K562 (cell line): ENCODE measurements at regions not wholly inside any gene's neighbourhood (a gene's known extent, or its start where the extent isn't known, plus 50 kb on each side); places are given as distances from the start of the nearest gene placed in this dataset.

Experiments
- ATAC-seq: fragments of 200-7000 bp; cut with Tn5 transposase; 3 replicates; pipeline ENCODE4 v1.9.1; 2020; ENCODE audit warnings: moderate library complexity
- BruUV-seq: library from RNA; stranded (reverse); fragments of 400-500 nt; replicated peaks from 2 replicates; lab custom pipeline; 2021; lab: Mats Ljungman, UMichigan
- CTCF ChIA-PET: fragments of 300-600 bp; formaldehyde crosslinking; extraction: SDS; loops from one replicate; lab custom pipeline; 2021; ENCODE audit warnings: low intra/inter-chr PET ratio; lab: Yijun Ruan, JAX
- POLR2A ChIA-PET: fragments of 300-600, 350-650 bp; sonication (Branson Sonifier 250); formaldehyde crosslinking; extraction: SDS; loops from one replicate; lab custom pipeline; 2021; ENCODE audit warnings: antibody characterized with exemption, inconsistent platforms; lab: Yijun Ruan, JAX
- DNase-seq, 4 experiments: peaks; one replicate each; pipeline versions ENCODE4 v3.0.0 to v3.0.0-alpha.2; 2011 to 2018; ENCODE audit warnings: low spot score in 3 of 4, mixed read lengths in 3 of 4; ENCODE audit errors: extremely low read depth in 1 of 4
- FAIRE-seq: peaks from 2 replicates; lab custom pipeline; 2011; peaks lifted over from hg19 to GRCh38; lab: Jason Lieb, UNC
- H2AFZ ChIP-seq: 2 replicates; pipeline ENCODE4 v1.6.0; 2011; ENCODE audit warnings: low read depth, low read length, control low read depth, inconsistent platforms
- H3K27ac ChIP-seq: fragments of 200-600 bp; 3 replicates; pipeline ENCODE4 v1.8.0; 2011; ENCODE audit warnings: low read depth, mild to moderate bottlenecking, control low read depth, inconsistent platforms, low read length, moderate library complexity, mixed read lengths; ENCODE audit errors: extremely low read depth
- H3K27me3 ChIP-seq, 2 experiments: fragments of 300-600 bp in 1 of 2; 2 replicates in 1 of 2; 3 replicates in 1 of 2; pipeline versions ENCODE4 v1.6.0 to v1.8.0; 2011; ENCODE audit warnings: inconsistent platforms in 2 of 2, low read length in 2 of 2, mild to moderate bottlenecking in 1 of 2, mixed read lengths in 1 of 2, moderate library complexity in 1 of 2; ENCODE audit not compliant: control insufficient read depth in 2 of 2, insufficient read depth in 2 of 2
- H3K36me3 ChIP-seq: fragments of 300-600 bp; 3 replicates; pipeline ENCODE4 v1.8.0; 2011; ENCODE audit warnings: mild to moderate bottlenecking, low read length, inconsistent platforms; ENCODE audit not compliant: control insufficient read depth, insufficient read depth
- H3K4me1 ChIP-seq, 2 experiments: fragments of 200-600 bp in 1 of 2; replicated peaks in 1 of 2; 2 replicates in 1 of 2; 3 replicates in 1 of 2; pipeline versions ENCODE4 v1.5.1 to v1.8.0; 2011; ENCODE audit warnings: inconsistent platforms in 2 of 2, low read length in 2 of 2, mild to moderate bottlenecking in 1 of 2, mixed read lengths in 1 of 2, moderate library complexity in 1 of 2; ENCODE audit not compliant: control insufficient read depth in 2 of 2, insufficient read depth in 2 of 2
- H3K4me2 ChIP-seq: 2 replicates; pipeline ENCODE4 v1.6.1; 2011; ENCODE audit warnings: low read length, control low read depth, inconsistent platforms, mixed read lengths; ENCODE audit not compliant: insufficient read depth
- H3K4me3 ChIP-seq: fragments of 200-600 bp; sonication (generic), shearing (Covaris generic); 2 replicates; pipeline ENCODE4 v1.5.1; 2016; ENCODE audit warnings: control low read depth, inconsistent platforms
- H3K79me2 ChIP-seq: fragments of 200-600 bp; 3 replicates; pipeline ENCODE4 v1.8.0; 2011; ENCODE audit warnings: low read length, inconsistent platforms; ENCODE audit not compliant: control insufficient read depth, insufficient read depth
- H3K9ac ChIP-seq, 2 experiments: 2 replicates each; pipeline versions ENCODE4 v1.6.0 to v1.6.1; 2011; ENCODE audit warnings: low read depth in 2 of 2, low read length in 2 of 2, control low read depth in 1 of 2, inconsistent platforms in 1 of 2, mild to moderate bottlenecking in 1 of 2, mixed read lengths in 1 of 2; ENCODE audit not compliant: insufficient read depth in 1 of 2
- H3K9me1 ChIP-seq: one replicate; pipeline ENCODE4 v1.6.0; 2011; ENCODE audit warnings: inconsistent platforms, mild to moderate bottlenecking, low read length, moderate library complexity; ENCODE audit not compliant: control insufficient read depth, insufficient read depth
- H3K9me3 ChIP-seq: replicated peaks from 2 replicates; pipeline ENCODE4 v1.5.1; 2011; ENCODE audit warnings: low read depth, low read length, inconsistent platforms; ENCODE audit not compliant: control insufficient read depth, insufficient read depth
- H4K20me1 ChIP-seq: replicated peaks from 2 replicates; pipeline ENCODE4 v1.6.1; 2011; ENCODE audit warnings: low read length, inconsistent platforms, mixed read lengths; ENCODE audit not compliant: control insufficient read depth, insufficient read depth
- ATF1 ChIP-seq, 2 experiments: fragments of 450-650 bp in 1 of 2; IDR thresholded peaks; 2 replicates each; pipeline ENCODE4 v1.6.1; 2016; ENCODE audit warnings: missing compliant biosample characterization in 1 of 2, missing genetic modification characterization in 1 of 2
- CREB1 ChIP-seq, 2 experiments: sonication (generic) in 1 of 2; formaldehyde crosslinking in 1 of 2; IDR thresholded peaks; 2 replicates each; pipeline versions ENCODE4 v1.6.1 to v1.8.0; 2012 to 2022; ENCODE audit warnings: inconsistent platforms in 1 of 2, mild to moderate bottlenecking in 1 of 2, missing genetic modification reagents in 1 of 2, moderate library complexity in 1 of 2
- CUX1 ChIP-seq: fragments of 200-800 bp; sonication (Bioruptor generic); IDR thresholded peaks from 2 replicates; pipeline ENCODE4 v1.6.1; 2016; ENCODE audit warnings: missing genetic modification characterization, missing compliant biosample characterization
- NFRKB ChIP-seq: fragments of 450-650 bp; IDR thresholded peaks from 2 replicates; pipeline ENCODE4 v1.6.1; 2016; ENCODE audit warnings: low read depth
- NR2F6 ChIP-seq: fragments of 450-650 bp; formaldehyde crosslinking; IDR thresholded peaks from 2 replicates; pipeline ENCODE4 v1.4.0; 2020; ENCODE audit warnings: mild to moderate bottlenecking
- POLR3A ChIP-seq: IDR thresholded peaks from 2 replicates; pipeline ENCODE4 v1.6.1; 2011; ENCODE audit warnings: borderline replicate concordance, mild to moderate bottlenecking, moderate library complexity; ENCODE audit not compliant: insufficient read length, insufficient read depth; ENCODE audit errors: extremely low read depth
- SAP30 ChIP-seq: fragments of 200-600 bp; sonication (generic); IDR thresholded peaks from 2 replicates; pipeline ENCODE4 v1.6.1; 2012; ENCODE audit warnings: borderline replicate concordance, low read depth, mild to moderate bottlenecking, moderate library complexity, low read length, control low read depth, inconsistent platforms; ENCODE audit not compliant: insufficient read depth, poor library complexity, severe bottlenecking
- SMARCA4 ChIP-seq: fragments of 450-650 bp; IDR thresholded peaks from 2 replicates; pipeline ENCODE4 v1.6.1; 2016
- TEAD4 ChIP-seq, 2 experiments: sonication (generic) in 1 of 2; formaldehyde crosslinking in 1 of 2; IDR thresholded peaks; 2 replicates each; pipeline versions ENCODE4 v1.6.1 to v1.8.0; 2012 to 2022; ENCODE audit warnings: borderline replicate concordance in 1 of 2, inconsistent platforms in 1 of 2, low read length in 1 of 2, mild to moderate bottlenecking in 1 of 2, missing genetic modification reagents in 1 of 2
- WHSC1 ChIP-seq: IDR thresholded peaks from one replicate; pipeline ENCODE4 v1.6.1; 2012; ENCODE audit warnings: low read length, control low read depth, inconsistent platforms
- ZNF586 ChIP-seq: fragments of 450-650 bp; formaldehyde crosslinking; conservative IDR thresholded peaks from 2 replicates; pipeline ENCODE4 v1.4.0; 2020; ENCODE audit warnings: mild to moderate bottlenecking, moderate library complexity
- ZNF77 ChIP-seq: fragments of 250-450 bp; sonication (Bioruptor Pico); IDR thresholded peaks from 2 replicates; pipeline ENCODE4 v1.5.0; 2020
- WGBS: fragments of 100-300 bp; shearing (Covaris generic); methylation state at CpG from one replicate; pipeline ENCODE4 v1.1.6; 2016; ENCODE audit warnings: low coverage, mixed read lengths; ENCODE audit not compliant: insufficient coverage; ENCODE audit errors: missing lambda C conversion rate; 5-methylcytosine and 5-hydroxymethylcytosine counted together
- in situ Hi-C: fragments of 300-500 bp; cut with MboI; formaldehyde crosslinking; loops from 4 replicates; pipeline ENCODE4 v1.15.0; 2018; ENCODE audit warnings: inconsistent platforms, mixed read lengths
- intact Hi-C: fragments of 100-400 bp; cut with micrococcal nuclease; formaldehyde crosslinking; loops from 2 replicates; pipeline ENCODE4 v1.14.2; 2022
- TF ChIP-seq, protein P1 (sequence below): sonication (generic); formaldehyde crosslinking; IDR thresholded peaks from 2 replicates; pipeline ENCODE4 v1.8.0; 2022; ENCODE audit warnings: mild to moderate bottlenecking, missing genetic modification reagents, borderline replicate concordance
- TF ChIP-seq, protein P2 (sequence below): sonication (generic); formaldehyde crosslinking; IDR thresholded peaks from 2 replicates; pipeline ENCODE4 v1.8.0; 2022; ENCODE audit warnings: mild to moderate bottlenecking, missing genetic modification reagents

DNA sequence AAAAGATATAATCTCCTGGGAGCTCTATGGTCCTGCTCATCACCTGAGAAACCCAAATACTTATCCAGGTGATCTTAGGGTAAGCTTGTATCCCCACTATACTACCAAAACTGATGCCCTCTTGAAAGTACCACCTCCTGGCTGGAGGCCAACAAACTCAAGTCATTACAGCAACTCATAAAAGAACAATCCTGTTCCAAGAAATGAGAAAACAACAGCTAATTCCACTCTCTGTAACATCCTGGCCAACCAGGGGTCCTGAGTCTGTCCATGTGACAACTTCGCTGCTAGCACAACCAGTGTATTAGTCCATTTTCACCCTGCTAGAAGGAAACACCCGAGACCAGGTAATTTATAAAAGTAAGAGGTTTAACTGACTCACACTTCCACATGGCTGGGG lies 190.0 kb upstream of the BMP4 start:
- no peak for TF ChIP-seq NFRKB
- TF ChIP-seq NR2F6 (CRISPR knock-in tag) = no peak
- no peak for TF ChIP-seq TEAD4 (IDR thresholded peaks at IDR 0.05; ENCODE audit: low read length)
- no peak for TF ChIP-seq TEAD4 (CRISPR knock-in tag; IDR thresholded peaks at IDR 0.05; ENCODE audit: borderline replicate concordance)
- TF ChIP-seq SMARCA4 = no peak
- no peak for TF ChIP-seq ATF1 (CRISPR knock-in tag; IDR thresholded peaks at IDR 0.05)
- no peak for TF ChIP-seq ATF1 (tag; IDR thresholded peaks at IDR 0.05)
- no peak for TF ChIP-seq ZNF77 (CRISPR knock-in tag)
- TF ChIP-seq WHSC1 = no peak
- no peak for TF ChIP-seq ZNF586
- TF ChIP-seq SAP30 = no peak
- no peak for TF ChIP-seq CREB1 (IDR thresholded peaks at IDR 0.05)
- no peak for TF ChIP-seq CREB1 (CRISPR knock-in tag; IDR thresholded peaks at IDR 0.05)
- TF ChIP-seq, protein P1, sequence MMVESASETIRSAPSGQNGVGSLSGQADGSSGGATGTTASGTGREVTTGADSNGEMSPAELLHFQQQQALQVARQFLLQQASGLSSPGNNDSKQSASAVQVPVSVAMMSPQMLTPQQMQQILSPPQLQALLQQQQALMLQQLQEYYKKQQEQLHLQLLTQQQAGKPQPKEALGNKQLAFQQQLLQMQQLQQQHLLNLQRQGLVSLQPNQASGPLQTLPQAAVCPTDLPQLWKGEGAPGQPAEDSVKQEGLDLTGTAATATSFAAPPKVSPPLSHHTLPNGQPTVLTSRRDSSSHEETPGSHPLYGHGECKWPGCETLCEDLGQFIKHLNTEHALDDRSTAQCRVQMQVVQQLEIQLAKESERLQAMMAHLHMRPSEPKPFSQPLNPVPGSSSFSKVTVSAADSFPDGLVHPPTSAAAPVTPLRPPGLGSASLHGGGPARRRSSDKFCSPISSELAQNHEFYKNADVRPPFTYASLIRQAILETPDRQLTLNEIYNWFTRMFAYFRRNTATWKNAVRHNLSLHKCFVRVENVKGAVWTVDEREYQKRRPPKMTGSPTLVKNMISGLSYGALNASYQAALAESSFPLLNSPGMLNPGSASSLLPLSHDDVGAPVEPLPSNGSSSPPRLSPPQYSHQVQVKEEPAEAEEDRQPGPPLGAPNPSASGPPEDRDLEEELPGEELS = no peak
- no peak for TF ChIP-seq POLR3A
- no peak for TF ChIP-seq CUX1
- TF ChIP-seq, protein P2, sequence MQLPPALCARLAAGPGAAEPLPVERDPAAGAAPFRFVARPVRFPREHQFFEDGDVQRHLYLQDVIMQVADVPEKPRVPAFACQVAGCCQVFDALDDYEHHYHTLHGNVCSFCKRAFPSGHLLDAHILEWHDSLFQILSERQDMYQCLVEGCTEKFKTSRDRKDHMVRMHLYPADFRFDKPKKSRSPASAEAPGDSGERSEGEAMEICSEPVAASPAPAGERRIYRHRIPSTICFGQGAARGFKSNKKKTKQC = no peak
- POLR2A ChIA-PET = no interaction called here
- Histone ChIP-seq H3K27me3 (no peaks in the 10 kb centered on the region), H4K20me1 (no peaks in the 10 kb centered on the region), H3K79me2 (no peaks in the 10 kb centered on the region), H3K9me1 (no peaks in the 10 kb centered on the region), H2AFZ (no peak overlapping the region), H3K36me3 (no peaks in the 10 kb centered on the region), H3K4me1 (no peaks in the 10 kb centered on the region), H3K27ac (no peak overlapping the region), H3K4me3 (no peak overlapping the region), H3K9me3 (no peaks in the 10 kb centered on the region; the same call in 1 of the 2 replicates), H3K9ac (no peak overlapping the region), H3K4me2 (no peak overlapping the region)
- no peak for ATAC-seq
- CTCF ChIA-PET = no interaction called here
- FAIRE-seq = no peak
- in situ Hi-C loops = no loop called here
- BruUV-seq = no TSS peak
- WGBS = 0% methylated on average over 2 of the region's 2 CpGs
- no peak for DNase-seq
- intact Hi-C loops = no loop called here
